ENCODE measurements at regions not wholly inside any gene's neighbourhood (a gene's known extent, or its start where the extent isn't known, plus 50 kb on each side); places are given as distances from the start of the nearest gene placed in this dataset.

GRCh38 chr22:49199224-49199623 is 628.4 kb downstream of the BRD1 start:
- DNase-seq = no peak

GRCh38 chr22:49198705-49199084 is 629.0 kb downstream of the BRD1 start:
- DNase-seq = no peak

GRCh38 chr22:49197986-49198704 is 629.5 kb downstream of the BRD1 start:
- DNase-seq = no peak

GRCh38 chr22:49197505-49197904 is 630.2 kb downstream of the BRD1 start:
- no peak for DNase-seq

GRCh38 chr22:49196046-49196511 is 631.6 kb downstream of the BRD1 start:
- no peak for DNase-seq

- DNase-seq = no peak
These were observed 632.0 kb downstream of the BRD1 start for GRCh38 chr22:49195636-49196035.

- DNase-seq = no peak
These were observed 633.7 kb downstream of the BRD1 start for GRCh38 chr22:49193901-49194465.

- DNase-seq = no peak
These were observed 634.3 kb downstream of the BRD1 start for GRCh38 chr22:49193348-49193747.

GRCh38 chr22:49192857-49193250 is 634.8 kb downstream of the BRD1 start:
- DNase-seq = no peak

- no peak for DNase-seq
These were observed 635.4 kb downstream of the BRD1 start for GRCh38 chr22:49192180-49192856.

- DNase-seq = no peak
These were observed 636.1 kb downstream of the BRD1 start for GRCh38 chr22:49191506-49191980.

GRCh38 chr22:49190816-49191505 is 636.7 kb downstream of the BRD1 start:
- no peak for DNase-seq

- no peak for DNase-seq
These were observed 637.8 kb downstream of the BRD1 start for GRCh38 chr22:49189871-49190270.

- DNase-seq = no peak
These were observed 639.1 kb downstream of the BRD1 start for GRCh38 chr22:49188591-49188990.

- DNase-seq = no peak
These were observed 639.6 kb downstream of the BRD1 start for GRCh38 chr22:49188091-49188490.

GRCh38 chr22:49186762-49187161 is 640.9 kb downstream of the BRD1 start:
- no peak for DNase-seq

GRCh38 chr22:49186293-49186692 is 641.4 kb downstream of the BRD1 start:
- no peak for DNase-seq

- no peak for DNase-seq
These were observed 642.2 kb downstream of the BRD1 start for GRCh38 chr22:49185312-49185969.

- no peak for DNase-seq
These were observed 642.9 kb downstream of the BRD1 start for GRCh38 chr22:49184736-49185135.

- no peak for DNase-seq
These were observed 643.9 kb downstream of the BRD1 start for GRCh38 chr22:49183826-49184216.

- DNase-seq = no peak
These were observed 644.4 kb downstream of the BRD1 start for GRCh38 chr22:49183208-49183825.

- no peak for DNase-seq
These were observed 645.3 kb downstream of the BRD1 start for GRCh38 chr22:49182416-49182815.
